HepG2 (cell line): ENCODE measurements at regions not wholly inside any gene's neighbourhood (a gene's known extent, or its start where the extent isn't known, plus 50 kb on each side); places are given as distances from the start of the nearest gene placed in this dataset.
"Not testable (repeated sequence)": the region's sequence is repeated elsewhere in the genome, so short reads cannot be mapped to it uniquely, and the experiment has no call there.

ENCODE experiments used
- ATAC-seq: fragments of 200-7000 bp; cut with Tn5 transposase; 3 replicates; pipeline ENCODE4 v1.9.1; 2020; ENCODE audit warnings: mild to moderate bottlenecking, moderate library complexity
- BruUV-seq: library from RNA; stranded (reverse); fragments of 400-500 nt; replicated peaks from 2 replicates; lab custom pipeline; 2021; lab: Mats Ljungman, UMichigan
- CTCF ChIA-PET: fragments of 300-600 bp; formaldehyde crosslinking; extraction: SDS; loops from one replicate; lab custom pipeline; 2021; ENCODE audit warnings: low total read pairs, inconsistent platforms, low intra/inter-chr PET ratio; lab: Yijun Ruan, JAX
- POLR2A ChIA-PET: fragments of 350-600 bp; sonication (Branson Sonifier 250); formaldehyde crosslinking; loops from one replicate; lab custom pipeline; 2020; ENCODE audit warnings: antibody characterized with exemption, inconsistent platforms; lab: Yijun Ruan, JAX
- DNase-seq: peaks from one replicate; pipeline ENCODE4 v3.0.0-alpha.2; 2015; ENCODE audit warnings: low spot score
- FAIRE-seq: peaks from 3 replicates; lab custom pipeline; 2011; peaks lifted over from hg19 to GRCh38; lab: Jason Lieb, UNC
- H2AFZ ChIP-seq: one replicate; pipeline ENCODE4 v1.6.1; 2011; ENCODE audit warnings: low read length, inconsistent platforms
- H3K27ac ChIP-seq: fragments of 300-600 bp; 3 replicates; pipeline ENCODE4 v1.8.0; 2011; ENCODE audit warnings: mixed run types, mild to moderate bottlenecking, mixed read lengths, low read length, inconsistent platforms; ENCODE audit not compliant: insufficient read depth; ENCODE audit errors: extremely low read length
- H3K27me3 ChIP-seq, 2 experiments: fragments of 200-600 bp in 1 of 2; 2 replicates in 1 of 2; 3 replicates in 1 of 2; pipeline versions ENCODE4 v1.6.0 to v1.8.0; 2011; ENCODE audit warnings: low read length in 2 of 2, mild to moderate bottlenecking in 2 of 2, moderate library complexity in 2 of 2, inconsistent platforms in 1 of 2; ENCODE audit not compliant: insufficient read depth in 2 of 2, control insufficient read depth in 1 of 2
- H3K36me3 ChIP-seq, 2 experiments: fragments of 200-600 bp in 1 of 2; replicated peaks in 1 of 2; 2 replicates in 1 of 2; 3 replicates in 1 of 2; pipeline versions ENCODE4 v1.5.1 to v1.8.0; 2011; ENCODE audit warnings: low read length in 2 of 2, inconsistent platforms in 1 of 2; ENCODE audit not compliant: insufficient read depth in 2 of 2, control insufficient read depth in 1 of 2
- H3K4me1 ChIP-seq: 2 replicates; pipeline ENCODE4 v1.5.1; 2012; ENCODE audit warnings: low read length, inconsistent platforms; ENCODE audit not compliant: insufficient read depth
- H3K4me2 ChIP-seq: 2 replicates; pipeline ENCODE4 v1.6.0; 2011; ENCODE audit warnings: low read depth, low read length, inconsistent platforms
- H3K4me3 ChIP-seq, 3 experiments: fragments of 200-600 bp in 1 of 3; sonication (generic), shearing (Covaris generic) in 1 of 3; replicated peaks in 1 of 3; 2 replicates each; pipeline ENCODE4 v1.5.1; 2011 to 2016; ENCODE audit warnings: low read length in 3 of 3, inconsistent platforms in 2 of 3, low read depth in 2 of 3, mild to moderate bottlenecking in 2 of 3, control low read depth in 1 of 3, mixed read lengths in 1 of 3; ENCODE audit not compliant: insufficient read depth in 1 of 3
- H3K79me2 ChIP-seq: one replicate; pipeline ENCODE4 v1.6.1; 2011; ENCODE audit warnings: low read length, inconsistent platforms; ENCODE audit not compliant: insufficient read depth
- H3K9ac ChIP-seq: 2 replicates; pipeline ENCODE4 v1.6.0; 2011; ENCODE audit warnings: mild to moderate bottlenecking, low read depth, low read length, inconsistent platforms; ENCODE audit not compliant: insufficient read depth
- H3K9me3 ChIP-seq: 2 replicates; pipeline ENCODE4 v1.5.1; 2012; ENCODE audit warnings: mild to moderate bottlenecking, low read length
- H4K20me1 ChIP-seq: 2 replicates; pipeline ENCODE4 v1.6.0; 2011; ENCODE audit warnings: inconsistent platforms, mild to moderate bottlenecking, low read length, moderate library complexity; ENCODE audit not compliant: insufficient read depth
- KDM2A ChIP-seq: sonication (generic); formaldehyde crosslinking; IDR thresholded peaks from 2 replicates; pipeline ENCODE4 v1.4.0; 2020; ENCODE audit warnings: low read depth, missing genetic modification reagents, borderline replicate concordance
- SMC3 ChIP-seq: IDR thresholded peaks from 2 replicates; pipeline ENCODE4 v1.6.1; 2011; ENCODE audit warnings: low read length, improper control_type of control experiment
- STAG1 ChIP-seq: sonication (generic); formaldehyde crosslinking; IDR thresholded peaks from 2 replicates; pipeline ENCODE4 v1.4.0; 2020; ENCODE audit warnings: missing genetic modification reagents
- WGBS: methylation state at CpG from one replicate; pipeline ENCODE4 v1.1.6; 2017; ENCODE audit warnings: low lambda C conversion rate; 5-methylcytosine and 5-hydroxymethylcytosine counted together
- in situ Hi-C: cut with HindIII; loops from 2 replicates; pipeline ENCODE4 v1.10.0; 2017; ENCODE audit warnings: low pct_unique_long_range_greater_than_20kb; ENCODE audit not compliant: extremely low pct_ligation_motif_present
- intact Hi-C: fragments of 100-400 bp; cut with micrococcal nuclease; formaldehyde crosslinking; loops from one replicate; pipeline ENCODE4 v1.10.0; 2022; ENCODE audit not compliant: unreplicated experiment
- TF ChIP-seq, protein P1 (sequence below): sonication (generic); formaldehyde crosslinking; IDR thresholded peaks from 2 replicates; pipeline ENCODE4 v1.4.0; 2020; ENCODE audit warnings: missing genetic modification reagents
- TF ChIP-seq, protein P2 (sequence below): sonication (generic); formaldehyde crosslinking; IDR thresholded peaks from 2 replicates; pipeline ENCODE4 v1.4.0; 2020; ENCODE audit warnings: missing genetic modification reagents

DNA sequence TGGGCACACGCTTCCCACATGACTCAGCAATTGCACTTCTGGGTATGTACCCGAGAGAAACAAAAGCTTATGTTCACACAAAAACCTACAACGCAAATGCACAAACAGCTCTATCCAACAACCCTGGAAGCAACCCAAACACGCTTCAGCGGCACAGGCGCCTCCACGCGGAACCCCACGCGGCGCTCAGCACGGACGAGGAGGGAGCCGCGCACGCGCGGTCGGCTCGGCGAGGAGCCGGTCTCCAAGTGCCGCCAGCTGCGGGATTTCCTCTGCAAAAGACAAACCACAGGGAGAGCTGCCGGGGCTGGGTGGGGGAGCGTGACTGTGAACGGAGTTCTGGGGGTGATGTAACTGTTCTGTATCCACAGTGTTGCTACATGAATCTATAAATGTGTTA is 81.2 kb downstream of the OR4F16 start:
- H3K79me2 ChIP-seq, in situ Hi-C loops, H3K27ac ChIP-seq, ATAC-seq, H3K27me3 ChIP-seq, H3K36me3 ChIP-seq, FAIRE-seq, H3K4me2 ChIP-seq, H3K9me3 ChIP-seq, intact Hi-C loops, H2AFZ ChIP-seq, H3K4me3 ChIP-seq, H3K4me1 ChIP-seq, DNase-seq, POLR2A ChIA-PET, BruUV-seq, H4K20me1 ChIP-seq, H3K9ac ChIP-seq, CTCF ChIA-PET: not testable (repeated sequence)
- WGBS = 91% methylated on average over 25 of the region's 27 CpGs

DNA sequence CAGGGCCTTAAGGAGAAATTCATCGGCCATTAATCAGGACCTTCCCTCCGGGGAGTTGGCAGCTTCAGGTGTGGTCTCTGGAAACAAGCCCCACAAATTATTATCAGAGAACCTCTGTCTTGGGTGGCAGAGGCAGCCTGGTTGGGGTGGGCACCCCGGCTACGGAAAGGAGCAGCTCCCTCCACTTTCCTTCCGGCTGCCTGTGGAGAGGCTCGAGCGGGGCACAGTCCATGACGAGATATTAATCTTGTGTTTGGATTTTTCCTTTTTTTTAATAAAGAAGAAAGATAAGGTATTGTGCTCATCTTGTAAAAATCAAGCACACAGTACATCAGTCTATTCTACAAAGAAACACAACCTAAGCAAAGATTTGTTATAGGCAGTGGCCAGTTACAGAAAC is 98.2 kb downstream of the OR4F16 start:
- H3K4me2 ChIP-seq, BruUV-seq, in situ Hi-C loops, POLR2A ChIA-PET, FAIRE-seq, H3K79me2 ChIP-seq, H3K27ac ChIP-seq, H3K4me1 ChIP-seq, H2AFZ ChIP-seq, H4K20me1 ChIP-seq, intact Hi-C loops, H3K9ac ChIP-seq, H3K36me3 ChIP-seq, H3K9me3 ChIP-seq, CTCF ChIA-PET, H3K4me3 ChIP-seq, H3K27me3 ChIP-seq, ATAC-seq, DNase-seq: not testable (repeated sequence)
- 76% methylated on average over 6 of the region's 8 CpGs for WGBS

GRCh38 chr1:585992-586391 is 100.5 kb downstream of the OR4F16 start:
- intact Hi-C loops, DNase-seq, POLR2A ChIA-PET, H3K27ac ChIP-seq, H3K36me3 ChIP-seq, in situ Hi-C loops, BruUV-seq, FAIRE-seq, H4K20me1 ChIP-seq, H3K9ac ChIP-seq, H3K4me3 ChIP-seq, H3K4me2 ChIP-seq, H3K27me3 ChIP-seq, H3K4me1 ChIP-seq, CTCF ChIA-PET, H2AFZ ChIP-seq, ATAC-seq, H3K9me3 ChIP-seq, H3K79me2 ChIP-seq: not testable (repeated sequence)
- peak; percentile 23; the same call in 1 of the 2 replicates for TF ChIP-seq KDM2A (CRISPR knock-in tag)
- TF ChIP-seq SMC3 = 0 out of 2 replicates have a peak, but pooled peaks have one; percentile 4
- TF ChIP-seq, protein P1, sequence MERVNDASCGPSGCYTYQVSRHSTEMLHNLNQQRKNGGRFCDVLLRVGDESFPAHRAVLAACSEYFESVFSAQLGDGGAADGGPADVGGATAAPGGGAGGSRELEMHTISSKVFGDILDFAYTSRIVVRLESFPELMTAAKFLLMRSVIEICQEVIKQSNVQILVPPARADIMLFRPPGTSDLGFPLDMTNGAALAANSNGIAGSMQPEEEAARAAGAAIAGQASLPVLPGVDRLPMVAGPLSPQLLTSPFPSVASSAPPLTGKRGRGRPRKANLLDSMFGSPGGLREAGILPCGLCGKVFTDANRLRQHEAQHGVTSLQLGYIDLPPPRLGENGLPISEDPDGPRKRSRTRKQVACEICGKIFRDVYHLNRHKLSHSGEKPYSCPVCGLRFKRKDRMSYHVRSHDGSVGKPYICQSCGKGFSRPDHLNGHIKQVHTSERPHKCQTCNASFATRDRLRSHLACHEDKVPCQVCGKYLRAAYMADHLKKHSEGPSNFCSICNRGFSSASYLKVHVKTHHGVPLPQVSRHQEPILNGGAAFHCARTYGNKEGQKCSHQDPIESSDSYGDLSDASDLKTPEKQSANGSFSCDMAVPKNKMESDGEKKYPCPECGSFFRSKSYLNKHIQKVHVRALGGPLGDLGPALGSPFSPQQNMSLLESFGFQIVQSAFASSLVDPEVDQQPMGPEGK = peak; percentile 58
- TF ChIP-seq, protein P2, sequence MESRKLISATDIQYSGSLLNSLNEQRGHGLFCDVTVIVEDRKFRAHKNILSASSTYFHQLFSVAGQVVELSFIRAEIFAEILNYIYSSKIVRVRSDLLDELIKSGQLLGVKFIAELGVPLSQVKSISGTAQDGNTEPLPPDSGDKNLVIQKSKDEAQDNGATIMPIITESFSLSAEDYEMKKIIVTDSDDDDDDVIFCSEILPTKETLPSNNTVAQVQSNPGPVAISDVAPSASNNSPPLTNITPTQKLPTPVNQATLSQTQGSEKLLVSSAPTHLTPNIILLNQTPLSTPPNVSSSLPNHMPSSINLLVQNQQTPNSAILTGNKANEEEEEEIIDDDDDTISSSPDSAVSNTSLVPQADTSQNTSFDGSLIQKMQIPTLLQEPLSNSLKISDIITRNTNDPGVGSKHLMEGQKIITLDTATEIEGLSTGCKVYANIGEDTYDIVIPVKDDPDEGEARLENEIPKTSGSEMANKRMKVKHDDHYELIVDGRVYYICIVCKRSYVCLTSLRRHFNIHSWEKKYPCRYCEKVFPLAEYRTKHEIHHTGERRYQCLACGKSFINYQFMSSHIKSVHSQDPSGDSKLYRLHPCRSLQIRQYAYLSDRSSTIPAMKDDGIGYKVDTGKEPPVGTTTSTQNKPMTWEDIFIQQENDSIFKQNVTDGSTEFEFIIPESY (CRISPR knock-in tag) = peak; percentile 72
- TF ChIP-seq STAG1 (CRISPR knock-in tag) = peak; percentile 69
- WGBS = 5% methylated on average over 6 of the region's 7 CpGs
